BLaER1 (cell line): ENCODE measurements at regions not wholly inside any gene's neighbourhood (a gene's known extent, or its start where the extent isn't known, plus 50 kb on each side); places are given as distances from the start of the nearest gene placed in this dataset.

Source experiments
- H3K27ac ChIP-seq: shearing (Covaris generic); formaldehyde crosslinking; 2 replicates; pipeline ENCODE4 v1.8.1; 2022
- H3K27me3 ChIP-seq: shearing (Covaris generic); formaldehyde crosslinking; 2 replicates; pipeline ENCODE4 v1.8.1; 2022
- H3K36me3 ChIP-seq: shearing (Covaris generic); formaldehyde crosslinking; 2 replicates; pipeline ENCODE4 v1.8.1; 2022
- H3K4me1 ChIP-seq: shearing (Covaris generic); formaldehyde crosslinking; 2 replicates; pipeline ENCODE4 v1.8.1; 2022
- H3K4me2 ChIP-seq: shearing (Covaris generic); formaldehyde crosslinking; 2 replicates; pipeline ENCODE4 v1.8.1; 2022
- H3K4me3 ChIP-seq: shearing (Covaris generic); formaldehyde crosslinking; 2 replicates; pipeline ENCODE4 v1.8.1; 2022
- H3K9ac ChIP-seq: shearing (Covaris generic); formaldehyde crosslinking; 2 replicates; pipeline ENCODE4 v1.8.1; 2022
- H3K9me3 ChIP-seq: shearing (Covaris generic); formaldehyde crosslinking; 2 replicates; pipeline ENCODE4 v1.8.1; 2022
- H4K20me1 ChIP-seq: shearing (Covaris generic); formaldehyde crosslinking; 2 replicates; pipeline ENCODE4 v1.8.1; 2022
- Cebpa-rat ChIP-seq: shearing (Covaris generic); IDR thresholded peaks from 2 replicates; pipeline ENCODE4 v1.8.1; 2022

DNA sequence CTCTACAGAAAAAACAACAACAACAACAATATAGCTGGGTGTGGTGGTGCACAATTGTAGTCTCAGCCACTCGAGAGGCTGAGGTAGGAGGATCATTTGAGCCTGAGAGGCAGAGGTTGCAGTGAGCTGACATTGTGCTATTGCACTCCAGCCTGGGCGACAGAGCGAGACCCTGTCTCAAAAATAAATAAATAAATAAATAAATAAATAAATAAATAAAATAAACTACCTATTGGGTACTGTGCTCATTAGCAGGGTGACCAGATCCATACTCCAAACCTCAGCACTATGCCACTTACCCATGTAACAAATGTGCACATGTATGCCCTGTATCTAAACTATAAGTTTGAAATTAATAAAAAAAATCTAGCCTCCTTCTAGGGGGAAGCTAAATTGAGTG, 369.4 kb upstream of the AJAP1 start:
- Histone ChIP-seq H3K9ac (no peak overlapping the region), H3K4me3 (no peak overlapping the region), H3K27me3 (no peaks in the 10 kb centered on the region), H3K27ac (no peak overlapping the region), H3K4me1 (no peaks in the 10 kb centered on the region), H3K9me3 (peaks cover 19% of the 10 kb centered on the region), H4K20me1 (no peaks in the 10 kb centered on the region), H3K4me2 (no peak overlapping the region), H3K36me3 (no peaks in the 10 kb centered on the region)
- TF ChIP-seq Cebpa-rat = no peak

DNA sequence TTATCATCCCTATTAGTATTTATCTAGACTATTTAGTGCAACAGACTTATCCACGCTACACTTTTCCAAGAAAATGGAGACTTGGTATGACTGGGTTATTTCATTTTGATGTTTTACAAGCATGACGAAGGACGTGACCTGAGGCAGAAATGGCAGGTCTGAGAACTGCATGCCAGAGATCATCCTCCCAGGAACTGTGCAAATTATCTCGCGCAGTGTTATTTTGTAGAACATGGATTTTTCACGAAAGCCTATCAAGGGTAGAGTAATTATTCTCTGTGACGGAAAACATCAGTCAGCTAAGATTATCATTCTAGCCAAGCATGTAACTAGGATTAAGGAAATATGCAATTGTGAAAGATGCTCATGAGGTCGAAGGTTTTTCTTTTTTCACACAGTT, 361.5 kb upstream of the AJAP1 start:
- peaks cover 26% of the 10 kb centered on the region for H3K9me3 ChIP-seq
- no peak overlapping the region for H3K4me3 ChIP-seq
- no peaks in the 10 kb centered on the region for H3K4me1 ChIP-seq
- no peaks in the 10 kb centered on the region for H4K20me1 ChIP-seq
- H3K9ac ChIP-seq = no peak overlapping the region
- TF ChIP-seq Cebpa-rat = no peak
- H3K36me3 ChIP-seq = no peaks in the 10 kb centered on the region
- H3K27ac ChIP-seq = no peak overlapping the region
- H3K27me3 ChIP-seq = no peaks in the 10 kb centered on the region
- H3K4me2 ChIP-seq = no peak overlapping the region

DNA sequence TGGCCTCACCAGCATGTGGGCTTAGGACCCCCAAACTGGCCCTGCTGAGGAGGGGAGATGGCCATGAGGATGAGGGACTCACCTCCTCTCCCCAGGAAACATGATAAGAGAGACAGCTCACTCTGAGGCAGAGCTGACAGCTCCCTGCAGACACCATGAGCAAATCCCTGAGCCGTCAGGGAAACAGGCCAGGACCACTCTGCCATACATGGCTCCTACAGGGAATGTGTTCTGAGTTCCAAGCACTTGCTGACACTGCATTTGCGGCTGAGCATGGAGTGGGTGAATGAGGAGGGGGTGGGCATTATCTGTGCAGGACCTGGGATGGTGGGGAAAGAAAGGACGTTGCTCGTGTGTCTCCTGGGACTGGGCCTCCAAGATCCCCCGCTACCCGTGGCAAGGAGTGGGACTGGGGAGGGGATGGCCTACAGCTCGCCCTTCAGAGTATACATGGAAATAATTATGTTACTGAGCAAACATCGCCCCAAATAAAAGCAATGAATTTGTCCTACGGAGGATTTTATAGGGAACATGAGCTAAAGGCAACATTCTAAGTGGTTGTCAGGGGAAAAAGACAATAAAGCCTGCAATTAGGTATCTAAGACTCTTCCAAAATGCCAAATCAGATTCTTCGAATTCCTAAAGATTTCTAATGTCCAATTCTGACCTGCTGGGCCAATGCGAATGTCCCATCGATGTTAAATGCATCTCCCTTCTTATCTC, 355.9 kb upstream of the AJAP1 start:
- no peak for TF ChIP-seq Cebpa-rat
- Histone ChIP-seq H3K4me3 (no peak overlapping the region), H3K4me1 (no peaks in the 10 kb centered on the region), H3K36me3 (no peaks in the 10 kb centered on the region), H3K9ac (no peak overlapping the region), H3K4me2 (no peak overlapping the region), H3K9me3 (peaks cover 11% of the 10 kb centered on the region), H3K27ac (no peak overlapping the region), H4K20me1 (no peaks in the 10 kb centered on the region), H3K27me3 (no peaks in the 10 kb centered on the region)

DNA sequence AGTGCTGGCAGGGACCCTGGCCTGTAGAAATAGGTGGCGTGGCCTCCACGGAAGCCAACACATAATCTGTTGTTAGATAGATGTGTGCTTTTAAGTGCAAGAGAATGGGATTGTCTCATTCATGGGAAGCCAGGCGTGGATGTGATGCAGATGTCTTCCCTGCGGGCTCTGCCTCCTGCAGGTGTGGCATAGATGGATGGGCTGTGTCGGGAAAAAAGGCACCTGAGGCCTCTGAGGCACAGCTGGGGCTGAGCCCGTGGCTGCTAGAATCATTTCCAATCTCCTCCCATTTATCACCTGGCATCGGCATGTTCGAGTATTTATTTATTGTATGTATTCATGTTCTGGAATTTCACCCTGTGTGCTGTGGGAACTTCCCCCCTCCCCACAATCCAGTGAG, 353.4 kb upstream of the AJAP1 start:
- Histone ChIP-seq H3K27me3 (no peaks in the 10 kb centered on the region), H3K27ac (no peak overlapping the region), H3K36me3 (no peaks in the 10 kb centered on the region), H3K9ac (no peak overlapping the region), H3K4me2 (no peak overlapping the region), H4K20me1 (no peaks in the 10 kb centered on the region), H3K4me3 (no peak overlapping the region), H3K9me3 (peaks cover 19% of the 10 kb centered on the region), H3K4me1 (no peaks in the 10 kb centered on the region)
- TF ChIP-seq Cebpa-rat = no peak

DNA sequence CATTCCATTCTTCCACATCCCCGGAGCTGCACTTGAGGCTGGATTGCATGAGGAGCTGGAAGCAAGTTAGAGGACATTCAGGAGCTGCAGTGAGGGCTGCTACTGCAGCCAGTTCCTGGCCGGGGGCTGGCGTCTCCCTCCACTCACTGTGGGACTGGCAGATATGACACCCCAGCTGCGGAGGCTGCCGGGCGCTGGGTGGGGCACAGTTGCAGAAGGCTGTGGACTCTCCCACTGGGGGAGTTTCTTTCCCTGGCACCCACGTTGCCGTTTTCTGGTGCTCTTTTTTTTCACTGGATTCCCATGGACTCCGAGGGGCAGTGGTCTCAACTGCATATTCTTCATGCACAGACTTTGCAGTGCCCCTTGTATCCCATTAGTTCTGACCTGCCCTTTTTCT, 351.1 kb upstream of the AJAP1 start:
- Histone ChIP-seq H3K9ac (no peak overlapping the region), H3K4me2 (no peak overlapping the region), H3K4me1 (no peaks in the 10 kb centered on the region), H3K27me3 (no peaks in the 10 kb centered on the region), H4K20me1 (no peaks in the 10 kb centered on the region), H3K4me3 (no peak overlapping the region), H3K27ac (no peak overlapping the region), H3K9me3 (peaks cover 21% of the 10 kb centered on the region), H3K36me3 (no peaks in the 10 kb centered on the region)
- no peak for TF ChIP-seq Cebpa-rat

DNA sequence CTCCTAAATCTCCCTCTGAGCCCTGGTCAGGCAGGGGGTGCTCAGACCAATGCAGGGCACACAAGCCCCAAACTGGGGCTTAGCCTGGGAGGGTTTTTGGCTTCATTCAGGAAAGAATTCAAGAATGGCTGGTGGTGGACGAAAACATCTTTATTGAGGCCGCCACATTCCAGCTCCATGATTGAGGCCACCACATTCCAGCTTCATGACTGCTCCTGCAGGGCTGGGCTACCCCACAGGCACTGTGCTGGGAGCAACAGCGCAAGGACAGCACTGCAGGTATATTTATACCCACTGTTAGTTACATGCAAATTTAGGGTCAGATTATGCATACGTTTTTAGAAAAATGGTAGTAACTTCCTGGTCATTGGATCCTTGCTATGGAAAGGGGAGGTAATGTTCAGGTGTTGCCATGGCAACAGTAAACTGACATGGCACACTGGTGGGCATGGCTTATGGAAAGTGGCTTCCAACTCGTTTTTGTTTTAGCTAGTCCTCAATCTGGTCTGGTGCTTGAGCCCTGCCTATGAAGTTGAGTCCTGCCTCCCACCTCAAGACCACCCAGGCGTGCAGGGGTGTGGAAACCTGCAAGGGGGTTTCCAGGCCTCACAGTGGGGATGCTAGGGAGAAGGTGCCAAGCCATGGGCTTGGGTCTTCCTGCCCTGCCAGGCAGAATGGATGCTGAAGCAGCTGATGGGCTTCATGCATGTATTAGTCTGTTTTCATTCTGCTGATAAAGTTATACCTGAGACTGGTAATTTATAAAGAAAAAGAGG, 348.7 kb upstream of the AJAP1 start:
- Histone ChIP-seq H3K9ac (no peak overlapping the region), H3K4me3 (no peak overlapping the region), H3K27ac (no peak overlapping the region), H3K36me3 (no peaks in the 10 kb centered on the region), H3K4me1 (peaks cover 14% of the 10 kb centered on the region), H4K20me1 (no peaks in the 10 kb centered on the region), H3K4me2 (no peak overlapping the region), H3K9me3 (peaks cover 23% of the 10 kb centered on the region), H3K27me3 (no peaks in the 10 kb centered on the region)
- no peak for TF ChIP-seq Cebpa-rat

DNA sequence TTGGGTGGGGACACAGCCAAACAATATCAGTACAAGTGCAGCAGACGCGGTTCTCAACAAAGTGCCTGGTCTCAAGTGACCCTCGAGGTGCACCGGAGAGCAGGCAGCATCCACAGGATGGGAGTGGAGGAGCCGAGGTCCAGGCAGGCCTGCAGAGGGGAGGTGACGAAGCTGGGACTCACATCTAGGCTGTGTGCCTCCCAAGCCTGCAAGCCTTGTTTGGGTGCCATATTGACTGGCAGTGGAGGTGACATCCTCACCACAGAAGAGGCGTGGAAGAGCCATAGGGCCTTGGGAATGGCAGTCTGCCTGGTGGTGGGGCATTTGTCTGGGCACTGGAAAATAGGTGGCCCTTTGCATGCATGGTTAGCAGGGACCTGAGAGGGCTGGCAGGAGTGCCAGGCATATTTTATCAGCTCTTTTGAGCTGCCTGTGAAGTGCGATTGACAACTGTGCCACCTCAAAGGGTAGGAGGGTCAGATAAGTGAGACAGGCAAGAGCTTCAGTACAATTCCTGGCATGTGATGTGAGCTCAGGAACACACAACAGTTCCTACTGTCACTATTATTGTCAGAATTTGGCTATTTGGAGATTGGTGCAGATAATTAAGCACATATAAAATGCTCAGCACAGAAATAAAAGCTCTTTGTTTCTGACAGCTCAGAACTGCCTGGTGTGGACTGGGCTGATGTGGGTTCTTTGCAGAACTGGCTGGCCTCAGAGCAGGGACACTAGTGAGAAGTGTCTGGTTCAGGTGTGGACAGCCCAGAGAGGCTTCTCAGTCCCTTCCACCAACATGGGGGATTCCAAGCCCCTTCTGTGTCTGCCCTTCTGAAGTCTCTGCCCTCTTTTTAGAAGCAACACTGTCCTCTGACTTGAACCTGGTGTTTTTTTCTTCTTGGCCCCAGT, 347.6 kb upstream of the AJAP1 start:
- Histone ChIP-seq H3K27me3 (no peaks in the 10 kb centered on the region), H3K36me3 (no peaks in the 10 kb centered on the region), H3K4me1 (peaks cover 22% of the 10 kb centered on the region), H3K4me2 (no peak overlapping the region), H3K9ac (no peak overlapping the region), H3K9me3 (peaks cover 34% of the 10 kb centered on the region), H4K20me1 (no peaks in the 10 kb centered on the region), H3K27ac (no peak overlapping the region), H3K4me3 (no peak overlapping the region)
- no peak for TF ChIP-seq Cebpa-rat

DNA sequence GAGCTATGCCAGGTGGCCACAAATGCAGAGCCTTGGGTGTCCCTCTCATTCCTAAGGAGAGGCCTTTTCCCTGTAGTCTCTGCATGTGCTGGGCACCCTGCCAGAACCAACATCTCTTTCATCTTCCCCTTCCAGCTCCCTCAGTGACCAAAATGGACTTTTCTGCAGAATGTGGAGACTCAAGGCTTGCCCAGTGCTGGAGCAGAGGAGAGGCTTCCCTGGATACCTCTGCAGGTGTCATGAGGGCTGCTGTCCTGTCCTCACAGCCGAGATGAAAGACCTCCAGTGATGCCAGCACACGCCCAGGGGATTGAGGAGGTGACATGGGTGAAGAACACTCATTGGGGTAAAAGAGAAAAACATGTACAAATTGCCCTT, 347.0 kb upstream of the AJAP1 start:
- Histone ChIP-seq H3K27ac (no peak overlapping the region), H4K20me1 (no peaks in the 10 kb centered on the region), H3K36me3 (no peaks in the 10 kb centered on the region), H3K4me1 (peaks cover 28% of the 10 kb centered on the region), H3K9me3 (peaks cover 40% of the 10 kb centered on the region), H3K4me3 (no peak overlapping the region), H3K4me2 (no peak overlapping the region), H3K27me3 (no peaks in the 10 kb centered on the region), H3K9ac (no peak overlapping the region)
- no peak for TF ChIP-seq Cebpa-rat

DNA sequence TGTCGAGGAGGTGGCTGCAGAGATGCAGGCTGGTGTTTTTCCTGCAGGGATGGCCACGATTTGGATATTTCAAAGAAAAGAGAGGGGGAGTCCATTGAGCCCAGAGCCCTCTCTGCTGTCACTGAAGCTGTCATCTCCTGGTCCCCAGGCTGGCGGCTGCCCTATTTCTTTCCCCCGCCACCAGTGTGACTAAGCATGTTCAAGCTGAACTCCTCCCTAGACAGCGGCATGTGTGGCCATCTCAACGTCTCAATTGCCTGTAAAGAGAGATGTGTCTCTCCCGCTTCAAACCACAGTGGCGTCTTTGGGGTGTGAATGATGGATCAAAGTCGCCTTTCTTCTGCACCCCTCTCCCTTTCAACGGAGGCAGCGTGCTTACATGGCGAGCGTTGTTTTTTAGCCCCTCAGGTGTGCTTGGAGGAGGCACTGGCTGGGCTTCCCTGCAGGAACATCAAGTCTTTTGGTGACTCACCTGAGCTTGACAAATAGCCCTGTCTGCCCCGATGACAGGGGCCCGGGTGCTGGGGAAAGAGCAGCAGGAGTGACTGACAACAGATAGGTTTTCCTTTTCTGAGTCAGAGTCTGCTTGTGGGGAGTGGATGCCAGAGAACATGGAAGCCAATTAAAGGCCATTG, 346.4 kb upstream of the AJAP1 start:
- Histone ChIP-seq H3K4me2 (no peak overlapping the region), H3K27me3 (no peaks in the 10 kb centered on the region), H3K4me1 (peaks cover 29% of the 10 kb centered on the region), H3K27ac (no peak overlapping the region), H3K9ac (no peak overlapping the region), H4K20me1 (no peaks in the 10 kb centered on the region), H3K36me3 (no peaks in the 10 kb centered on the region), H3K4me3 (no peak overlapping the region), H3K9me3 (peaks cover 45% of the 10 kb centered on the region)
- no peak for TF ChIP-seq Cebpa-rat
